Prostate gland (tissue), 2 donors: ENCODE measurements at regions not wholly inside any gene's neighbourhood (a gene's known extent, or its start where the extent isn't known, plus 50 kb on each side); places are given as distances from the start of the nearest gene placed in this dataset.

Source experiments
- CTCF ChIP-seq, 4 experiments: fragments of 200-600 bp in 2 of 4; fragments of 450-650 bp in 2 of 4; sonication (generic) in 2 of 4; IDR thresholded peaks; 1 replicate in 3 of 4; 2 replicates in 1 of 4; pipeline ENCODE4 v1.5.1; 2016 to 2019; ENCODE audit warnings: antibody characterized with exemption in 4 of 4, mild to moderate bottlenecking in 2 of 4, moderate library complexity in 2 of 4
- POLR2AphosphoS5 ChIP-seq: sonication (generic); formaldehyde crosslinking; IDR thresholded peaks from one replicate; pipeline ENCODE4 v1.6.1; 2017; ENCODE audit warnings: antibody characterized with exemption

- TF ChIP-seq CTCF (IDR thresholded peaks at IDR 0.05) (no peak), POLR2AphosphoS5 (no peak)
Observed at GRCh38 chr3:76547674-76548073, 492.2 kb upstream of the ROBO2 start.
